Subcutaneous abdominal adipose tissue (tissue), 5 donors: ENCODE measurements at regions not wholly inside any gene's neighbourhood (a gene's known extent, or its start where the extent isn't known, plus 50 kb on each side); places are given as distances from the start of the nearest gene placed in this dataset.

Experiments used
- H3K27ac ChIP-seq: one replicate; pipeline ENCODE4 v1.7.0; 2013; ENCODE audit warnings: low read depth, mild to moderate bottlenecking, inconsistent platforms, low read length, moderate library complexity
- H3K27me3 ChIP-seq, 5 donors: one replicate each; pipeline ENCODE4 v1.7.0; 2013; ENCODE audit warnings: low read length in 5 of 5, inconsistent platforms in 1 of 5; ENCODE audit not compliant: control insufficient read depth in 5 of 5, insufficient read depth in 4 of 5
- H3K36me3 ChIP-seq, 5 donors: one replicate each; pipeline ENCODE4 v1.7.0; 2013; ENCODE audit warnings: low read length in 5 of 5; ENCODE audit not compliant: control insufficient read depth in 5 of 5, insufficient read depth in 5 of 5
- H3K4me1 ChIP-seq, 5 donors: one replicate each; pipeline ENCODE4 v1.7.0; 2013; ENCODE audit warnings: low read length in 5 of 5, mild to moderate bottlenecking in 3 of 5, moderate library complexity in 1 of 5; ENCODE audit not compliant: control insufficient read depth in 5 of 5, insufficient read depth in 5 of 5
- H3K4me3 ChIP-seq, 5 donors: one replicate each; pipeline ENCODE4 v1.7.0; 2013; ENCODE audit warnings: low read length in 5 of 5, low read depth in 1 of 5
- H3K9ac ChIP-seq, 5 donors: one replicate each; pipeline ENCODE4 v1.7.0; 2013; ENCODE audit warnings: low read length in 5 of 5, mild to moderate bottlenecking in 4 of 5, moderate library complexity in 3 of 5
- H3K9me3 ChIP-seq, 5 donors: one replicate each; pipeline ENCODE4 v1.7.0; 2013; ENCODE audit warnings: low read length in 5 of 5; ENCODE audit not compliant: control insufficient read depth in 5 of 5
- donor health status: healthy.
- donor health status: healthy.
- donor health status: healthy.
- donor health status: healthy.
- donor health status: healthy.

- Histone ChIP-seq H3K4me3 (peak overlapping the region in 1 of 5 donors; percentile 26), H3K27me3 (no peaks in the 10 kb centered on the region), H3K9ac (no peak overlapping the region), H3K36me3 (no peaks in the 10 kb centered on the region), H3K4me1 (no peaks in the 10 kb centered on the region), H3K9me3 (peaks cover 0 to 6% (median 4%) of the 10 kb centered on the region in 5 donors), H3K27ac (no peak overlapping the region)
Observed at GRCh38 chr11:57913715-57914704, 109.7 kb upstream of the OR9Q1 start.

GRCh38 chr11:57917632-57918031 is 106.0 kb upstream of the OR9Q1 start:
- H3K4me1 ChIP-seq = no peaks in the 10 kb centered on the region
- H3K4me3 ChIP-seq = no peak overlapping the region
- no peak overlapping the region for H3K9ac ChIP-seq
- H3K36me3 ChIP-seq = no peaks in the 10 kb centered on the region
- H3K27ac ChIP-seq = no peak overlapping the region
- peaks cover 0 to 6% (median 0%) of the 10 kb centered on the region in 5 donors for H3K9me3 ChIP-seq
- peaks cover 0 to 3% (median 0%) of the 10 kb centered on the region in 5 donors for H3K27me3 ChIP-seq

- Histone ChIP-seq H3K9me3 (no peaks in the 10 kb centered on the region), H3K27ac (no peak overlapping the region), H3K27me3 (peaks cover 0 to 3% (median 0%) of the 10 kb centered on the region in 5 donors), H3K4me3 (no peak overlapping the region), H3K4me1 (no peaks in the 10 kb centered on the region), H3K36me3 (no peaks in the 10 kb centered on the region), H3K9ac (no peak overlapping the region)
Observed at GRCh38 chr11:57920971-57921370, 102.7 kb upstream of the OR9Q1 start.

GRCh38 chr11:57932105-57932504 is 91.6 kb upstream of the OR9Q1 start:
- Histone ChIP-seq H3K9ac (no peak overlapping the region), H3K36me3 (no peaks in the 10 kb centered on the region), H3K4me1 (peaks cover 0 to 12% (median 0%) of the 10 kb centered on the region in 5 donors), H3K9me3 (no peaks in the 10 kb centered on the region), H3K27ac (no peak overlapping the region), H3K4me3 (no peak overlapping the region), H3K27me3 (no peaks in the 10 kb centered on the region)

- Histone ChIP-seq H3K4me3 (no peak overlapping the region), H3K27ac (peak overlapping the region; percentile 56), H3K9me3 (no peaks in the 10 kb centered on the region), H3K27me3 (no peaks in the 10 kb centered on the region), H3K9ac (no peak overlapping the region), H3K36me3 (no peaks in the 10 kb centered on the region), H3K4me1 (peaks cover 0 to 12% (median 0%) of the 10 kb centered on the region in 5 donors)
Observed at GRCh38 chr11:57935402-57936049, 88.2 kb upstream of the OR9Q1 start.

- H3K9me3 ChIP-seq = no peaks in the 10 kb centered on the region
- no peaks in the 10 kb centered on the region for H3K27me3 ChIP-seq
- H3K27ac ChIP-seq = no peak overlapping the region
- H3K36me3 ChIP-seq = no peaks in the 10 kb centered on the region
- peaks cover 0 to 12% (median 0%) of the 10 kb centered on the region in 5 donors for H3K4me1 ChIP-seq
- no peak overlapping the region for H3K4me3 ChIP-seq
- H3K9ac ChIP-seq = no peak overlapping the region
Observed at GRCh38 chr11:57936050-57936418, 87.6 kb upstream of the OR9Q1 start.

GRCh38 chr11:57937431-57937830 is 86.2 kb upstream of the OR9Q1 start:
- Histone ChIP-seq H3K27me3 (no peaks in the 10 kb centered on the region), H3K27ac (no peak overlapping the region), H3K36me3 (no peaks in the 10 kb centered on the region)

GRCh38 chr11:57938351-57938750 is 85.3 kb upstream of the OR9Q1 start:
- no peak overlapping the region for H3K4me3 ChIP-seq
- H3K27ac ChIP-seq = no peak overlapping the region
- H3K36me3 ChIP-seq = no peaks in the 10 kb centered on the region
- H3K4me1 ChIP-seq = peaks cover 0 to 7% (median 0%) of the 10 kb centered on the region in 5 donors
- no peak overlapping the region for H3K9ac ChIP-seq
- no peaks in the 10 kb centered on the region for H3K27me3 ChIP-seq
- no peaks in the 10 kb centered on the region for H3K9me3 ChIP-seq

More at GRCh38 chr11:57937431-57937830, 86.2 kb upstream of the OR9Q1 start:
- Histone ChIP-seq H3K4me3 (no peak overlapping the region), H3K4me1 (peaks cover 0 to 12% (median 0%) of the 10 kb centered on the region in 5 donors), H3K9ac (no peak overlapping the region), H3K9me3 (no peaks in the 10 kb centered on the region)

- Histone ChIP-seq H3K4me1 (peaks cover 0 to 6% (median 0%) of the 10 kb centered on the region in 5 donors), H3K9ac (no peak overlapping the region), H3K9me3 (no peaks in the 10 kb centered on the region), H3K27ac (no peak overlapping the region), H3K27me3 (no peaks in the 10 kb centered on the region), H3K36me3 (no peaks in the 10 kb centered on the region), H3K4me3 (no peak overlapping the region)
Observed at GRCh38 chr11:57940044-57940756, 83.5 kb upstream of the OR9Q1 start.
